Fibroblast of the aortic adventitia (primary cell): ENCODE measurements at regions not wholly inside any gene's neighbourhood (a gene's known extent, or its start where the extent isn't known, plus 50 kb on each side); places are given as distances from the start of the nearest gene placed in this dataset.

Experiments used
- DNase-seq: peaks from one replicate; pipeline ENCODE4 v3.0.0-alpha.2; 2010; ENCODE audit warnings: low read depth
- H3K4me3 ChIP-seq: 2 replicates; pipeline ENCODE4 v1.5.1; 2011; ENCODE audit warnings: low read depth, mild to moderate bottlenecking, control low read depth, low read length, moderate library complexity
- TF ChIP-seq, protein P1 (sequence below): IDR thresholded peaks from 2 replicates; pipeline ENCODE4 v1.5.1; 2011; ENCODE audit warnings: mild to moderate bottlenecking, low read length, control low read depth, inconsistent platforms; ENCODE audit not compliant: insufficient read depth

DNA sequence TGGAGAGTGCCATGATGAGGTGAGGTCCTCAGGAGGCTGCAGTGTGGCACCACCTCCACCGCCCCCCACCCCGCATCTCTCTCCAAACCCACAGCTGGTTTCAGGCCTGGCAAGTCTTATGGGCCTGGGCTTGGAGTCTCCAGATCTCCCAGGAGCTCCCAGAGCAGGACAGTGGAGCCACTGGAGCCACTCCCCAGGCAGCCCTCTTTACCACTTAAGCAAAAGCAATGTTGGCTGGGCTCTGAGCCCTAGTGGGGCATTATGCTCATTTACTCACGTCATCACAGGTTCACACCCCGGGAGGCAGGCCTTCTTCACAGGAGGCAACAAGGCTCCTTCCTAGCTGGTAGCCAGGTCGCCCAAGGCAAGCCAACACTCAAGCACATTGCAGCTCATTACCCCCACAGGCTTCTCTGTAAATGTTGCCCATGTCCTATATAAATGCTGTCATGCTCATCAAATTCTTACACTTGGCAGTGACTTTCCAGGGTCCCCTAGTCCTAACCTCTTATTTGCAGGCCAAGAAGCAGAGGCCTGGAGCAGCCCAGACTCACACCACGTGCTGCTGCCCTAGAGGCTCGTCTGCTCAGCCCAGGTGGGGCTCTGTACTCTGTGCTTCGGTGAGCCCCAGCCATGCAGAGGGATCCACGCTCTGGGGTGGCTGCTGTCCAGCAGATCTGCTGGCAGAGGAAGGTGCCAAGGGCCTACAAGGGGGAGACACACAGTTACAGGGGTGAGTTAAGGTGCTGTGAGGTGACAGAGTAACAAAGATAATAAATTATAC, 459.3 kb downstream of the MATN1 start:
- TF ChIP-seq, protein P1, sequence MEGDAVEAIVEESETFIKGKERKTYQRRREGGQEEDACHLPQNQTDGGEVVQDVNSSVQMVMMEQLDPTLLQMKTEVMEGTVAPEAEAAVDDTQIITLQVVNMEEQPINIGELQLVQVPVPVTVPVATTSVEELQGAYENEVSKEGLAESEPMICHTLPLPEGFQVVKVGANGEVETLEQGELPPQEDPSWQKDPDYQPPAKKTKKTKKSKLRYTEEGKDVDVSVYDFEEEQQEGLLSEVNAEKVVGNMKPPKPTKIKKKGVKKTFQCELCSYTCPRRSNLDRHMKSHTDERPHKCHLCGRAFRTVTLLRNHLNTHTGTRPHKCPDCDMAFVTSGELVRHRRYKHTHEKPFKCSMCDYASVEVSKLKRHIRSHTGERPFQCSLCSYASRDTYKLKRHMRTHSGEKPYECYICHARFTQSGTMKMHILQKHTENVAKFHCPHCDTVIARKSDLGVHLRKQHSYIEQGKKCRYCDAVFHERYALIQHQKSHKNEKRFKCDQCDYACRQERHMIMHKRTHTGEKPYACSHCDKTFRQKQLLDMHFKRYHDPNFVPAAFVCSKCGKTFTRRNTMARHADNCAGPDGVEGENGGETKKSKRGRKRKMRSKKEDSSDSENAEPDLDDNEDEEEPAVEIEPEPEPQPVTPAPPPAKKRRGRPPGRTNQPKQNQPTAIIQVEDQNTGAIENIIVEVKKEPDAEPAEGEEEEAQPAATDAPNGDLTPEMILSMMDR: no peak
- no peak for DNase-seq
- H3K4me3 ChIP-seq: no peak overlapping the region

DNA sequence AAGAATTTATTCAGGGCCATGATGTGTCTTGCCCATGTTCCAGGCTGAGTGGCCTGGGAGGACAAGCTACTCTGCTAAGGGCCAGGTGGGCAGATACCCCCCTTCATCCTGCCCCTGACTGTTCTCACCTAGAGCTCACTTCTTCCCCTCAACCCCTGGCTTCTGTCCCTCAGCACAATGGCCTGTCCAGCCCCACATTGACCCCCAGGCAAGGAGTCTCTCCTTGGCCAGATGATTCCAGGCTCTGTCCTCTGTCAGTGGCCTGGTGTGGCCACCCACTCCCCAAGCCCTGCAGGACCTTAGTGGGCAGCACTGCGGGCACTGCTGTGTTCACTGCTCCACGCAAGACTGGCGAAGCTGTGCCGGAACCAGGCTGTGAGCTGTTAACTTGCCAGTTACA, 460.0 kb downstream of the MATN1 start:
- H3K4me3 ChIP-seq: no peak overlapping the region
- TF ChIP-seq, protein P1: no peak
- no peak for DNase-seq

DNA sequence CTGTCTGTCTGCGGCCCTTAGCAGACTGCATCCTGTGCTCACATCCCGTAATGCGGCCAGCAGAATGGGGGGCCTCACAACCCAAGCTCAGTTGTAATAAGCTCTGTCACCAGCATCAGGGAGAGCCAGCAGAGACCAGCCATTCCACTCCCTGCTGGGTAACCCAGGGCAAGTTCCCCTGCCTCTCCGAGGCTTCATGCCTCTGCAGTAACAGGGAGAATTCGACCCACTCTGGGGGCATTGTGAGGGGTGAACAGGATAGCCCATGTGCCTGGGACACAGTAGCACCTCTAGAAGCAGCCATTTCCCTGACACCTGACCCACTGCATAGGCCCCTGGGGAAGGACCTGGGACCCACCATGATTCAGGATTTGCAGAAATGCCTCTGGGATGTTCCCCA, 461.2 kb downstream of the MATN1 start:
- no peak for DNase-seq
- no peak overlapping the region for H3K4me3 ChIP-seq
- TF ChIP-seq, protein P1: no peak

DNA sequence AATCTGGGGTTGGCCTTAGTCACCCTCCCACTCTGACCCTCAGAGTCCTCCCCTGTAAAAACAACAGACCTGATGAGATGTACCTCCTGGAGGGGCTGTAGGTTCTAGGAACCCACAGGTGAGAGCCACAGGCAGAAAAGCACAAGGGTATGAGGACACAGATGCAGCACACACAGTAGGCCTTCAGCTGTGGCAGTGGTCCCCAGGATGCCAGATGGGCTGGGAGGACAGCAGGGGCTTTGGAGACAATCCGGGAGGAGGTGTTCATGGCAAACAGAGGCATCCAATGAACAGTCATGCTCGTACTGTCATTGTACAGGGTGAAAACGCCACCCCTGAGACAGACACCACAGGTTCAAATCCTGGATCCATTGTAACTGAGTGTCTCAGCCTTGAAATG, 463.1 kb downstream of the MATN1 start:
- TF ChIP-seq, protein P1: no peak
- H3K4me3 ChIP-seq: no peak overlapping the region
- no peak for DNase-seq

DNA sequence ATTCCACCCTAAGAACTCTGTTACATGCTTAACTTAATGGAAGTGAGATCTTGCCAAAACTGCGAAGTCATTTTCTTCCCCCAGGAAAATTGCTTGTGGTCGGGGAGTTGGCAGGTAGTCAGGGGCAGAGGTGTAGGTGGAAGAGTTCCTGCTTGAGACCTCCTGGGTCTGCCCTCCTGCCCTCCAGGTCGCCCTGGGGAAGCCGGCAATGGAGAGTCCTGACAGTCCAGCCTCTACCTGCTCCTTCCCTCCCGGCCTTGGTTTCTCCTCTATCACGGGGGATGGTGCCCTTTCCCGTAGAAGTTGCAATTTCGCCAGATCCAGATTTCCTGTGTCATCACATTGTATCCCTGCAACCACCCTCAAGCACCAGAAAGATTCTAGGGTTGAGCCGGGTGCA, 463.8 kb downstream of the MATN1 start:
- no peak overlapping the region for H3K4me3 ChIP-seq
- TF ChIP-seq, protein P1: no peak
- no peak for DNase-seq

DNA sequence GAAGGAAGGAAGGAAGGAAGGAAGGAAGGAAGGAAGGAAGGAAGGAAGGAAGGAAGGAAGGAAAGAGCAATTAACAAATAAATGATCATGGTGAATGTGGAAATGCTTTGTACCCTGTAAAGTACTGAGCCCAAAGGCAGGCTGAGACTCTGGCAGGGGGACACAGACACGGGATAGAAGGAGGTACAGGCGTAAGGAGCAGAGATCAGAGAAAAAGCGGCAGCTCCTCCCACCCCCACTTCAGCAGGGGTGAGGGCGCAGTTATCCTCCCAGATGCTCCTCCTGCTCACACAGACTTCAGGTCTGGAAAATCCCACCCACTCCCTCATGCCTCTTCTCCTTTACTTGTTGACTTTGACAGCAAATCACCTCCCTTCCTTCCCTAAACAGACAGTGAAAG, 464.5 kb downstream of the MATN1 start:
- DNase-seq: no peak
- no peak overlapping the region for H3K4me3 ChIP-seq
- TF ChIP-seq, protein P1: no peak

DNA sequence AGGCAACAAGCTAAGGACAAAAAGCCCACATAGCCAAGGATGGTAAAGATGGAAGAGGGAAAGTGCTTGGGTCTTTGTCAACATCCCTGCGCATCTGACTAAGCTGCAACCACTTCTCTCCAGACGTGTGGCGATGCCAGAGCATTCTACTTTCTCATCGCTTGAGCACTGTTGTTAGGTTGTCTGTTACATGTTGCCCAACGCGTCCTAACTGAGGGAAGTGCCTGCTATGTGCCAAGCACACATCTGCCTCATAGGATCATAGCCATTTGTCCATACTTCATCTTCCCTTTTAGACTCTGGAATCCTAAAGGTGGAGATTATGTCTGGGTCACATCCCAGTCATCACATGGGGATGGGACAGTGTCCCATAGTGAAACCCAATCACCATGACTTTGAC, 464.9 kb downstream of the MATN1 start:
- TF ChIP-seq, protein P1: no peak
- DNase-seq: no peak
- no peak overlapping the region for H3K4me3 ChIP-seq
